ENCODE measurements at regions not wholly inside any gene's neighbourhood (a gene's known extent, or its start where the extent isn't known, plus 50 kb on each side); places are given as distances from the start of the nearest gene placed in this dataset.

DNA sequence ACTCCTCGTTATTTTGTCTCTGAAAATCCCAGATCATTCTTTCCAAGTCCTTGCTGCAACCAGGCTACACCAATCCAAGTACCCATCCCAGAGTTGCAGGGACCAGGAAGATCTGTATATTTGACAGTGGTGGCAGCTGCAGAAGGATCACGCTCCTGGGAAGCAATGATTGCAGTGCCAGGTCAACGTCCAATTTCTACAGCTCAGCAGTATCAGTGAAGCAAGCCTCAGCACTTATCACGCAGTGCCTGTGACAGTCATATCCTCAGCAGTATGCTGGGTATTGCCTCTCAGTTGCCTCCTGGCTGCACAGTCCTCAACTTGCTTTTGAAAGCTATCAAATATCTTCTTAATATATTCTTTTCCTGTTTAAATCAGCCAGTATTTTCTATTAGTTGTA lies 66.7 kb downstream of the BARHL2 start:
- no peak for DNase-seq
- Mint-ChIP-seq H3K4me3 (no peak overlapping the region), H3K27me3 (ENCODE audit: insufficient read depth) (no peaks in the 10 kb centered on the region), H3K27ac (no peak overlapping the region), H3K9me3 (peaks cover 4% of the 10 kb centered on the region), H3K36me3 (ENCODE audit: low read depth) (no peaks in the 10 kb centered on the region), H3K4me1 (ENCODE audit: low read depth) (no peaks in the 10 kb centered on the region)
- TF ChIP-seq, protein P1, sequence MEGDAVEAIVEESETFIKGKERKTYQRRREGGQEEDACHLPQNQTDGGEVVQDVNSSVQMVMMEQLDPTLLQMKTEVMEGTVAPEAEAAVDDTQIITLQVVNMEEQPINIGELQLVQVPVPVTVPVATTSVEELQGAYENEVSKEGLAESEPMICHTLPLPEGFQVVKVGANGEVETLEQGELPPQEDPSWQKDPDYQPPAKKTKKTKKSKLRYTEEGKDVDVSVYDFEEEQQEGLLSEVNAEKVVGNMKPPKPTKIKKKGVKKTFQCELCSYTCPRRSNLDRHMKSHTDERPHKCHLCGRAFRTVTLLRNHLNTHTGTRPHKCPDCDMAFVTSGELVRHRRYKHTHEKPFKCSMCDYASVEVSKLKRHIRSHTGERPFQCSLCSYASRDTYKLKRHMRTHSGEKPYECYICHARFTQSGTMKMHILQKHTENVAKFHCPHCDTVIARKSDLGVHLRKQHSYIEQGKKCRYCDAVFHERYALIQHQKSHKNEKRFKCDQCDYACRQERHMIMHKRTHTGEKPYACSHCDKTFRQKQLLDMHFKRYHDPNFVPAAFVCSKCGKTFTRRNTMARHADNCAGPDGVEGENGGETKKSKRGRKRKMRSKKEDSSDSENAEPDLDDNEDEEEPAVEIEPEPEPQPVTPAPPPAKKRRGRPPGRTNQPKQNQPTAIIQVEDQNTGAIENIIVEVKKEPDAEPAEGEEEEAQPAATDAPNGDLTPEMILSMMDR (IDR thresholded peaks at IDR 0.05), result no peak

DNA sequence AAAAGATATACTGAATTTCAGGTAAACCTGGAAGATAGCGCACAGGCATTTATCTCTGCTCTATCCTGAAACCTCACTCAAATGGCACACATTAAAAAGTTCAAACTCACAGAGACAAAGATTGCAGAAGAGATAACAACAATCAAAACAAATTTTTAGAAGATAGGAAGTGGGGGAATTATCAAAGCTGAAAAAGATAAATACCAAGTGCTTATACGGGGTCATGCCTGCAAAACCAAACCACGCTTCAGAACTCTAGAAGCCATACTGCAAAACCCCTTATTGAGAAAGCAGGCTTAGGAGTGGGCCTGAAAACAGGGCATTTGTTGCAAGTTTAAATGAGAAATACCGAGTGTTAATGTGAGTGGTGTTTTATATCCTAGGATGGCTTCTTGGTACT lies 76.8 kb downstream of the BARHL2 start:
- peaks cover 32% of the 10 kb centered on the region for H3K9me3 Mint-ChIP-seq
- DNase-seq, result no peak
- no peaks in the 10 kb centered on the region for H3K4me1 Mint-ChIP-seq (ENCODE audit: low read depth)
- H3K27ac Mint-ChIP-seq, result no peak overlapping the region
- TF ChIP-seq, protein P1 (IDR thresholded peaks at IDR 0.05), result no peak
- H3K36me3 Mint-ChIP-seq (ENCODE audit: low read depth), result no peaks in the 10 kb centered on the region
- H3K27me3 Mint-ChIP-seq (ENCODE audit: insufficient read depth), result no peaks in the 10 kb centered on the region
- H3K4me3 Mint-ChIP-seq, result no peak overlapping the region

DNA sequence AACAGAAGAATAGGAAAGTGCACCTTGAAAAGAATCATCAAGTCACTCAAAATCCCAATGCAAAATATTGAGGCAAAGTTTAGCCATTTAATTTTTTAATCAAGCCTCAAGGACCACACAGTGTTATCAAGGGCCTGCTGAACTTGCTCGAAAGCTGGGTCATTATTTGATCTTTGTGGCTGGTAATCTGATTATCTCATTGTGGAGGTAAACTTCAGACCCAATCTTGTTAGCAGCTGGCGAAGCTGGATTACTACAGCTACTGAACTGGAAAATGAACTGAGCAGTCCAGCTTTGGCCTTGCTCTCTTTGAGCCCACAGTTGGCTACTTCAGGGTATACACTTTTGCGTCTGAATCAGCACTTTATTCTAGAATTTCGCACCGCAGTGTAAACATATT lies 94.4 kb downstream of the BARHL2 start:
- no peaks in the 10 kb centered on the region; the same call in 1 of the 2 replicates for H3K36me3 Mint-ChIP-seq (ENCODE audit: low read depth)
- TF ChIP-seq, protein P1 (IDR thresholded peaks at IDR 0.05), result no peak
- H3K9me3 Mint-ChIP-seq, result peaks cover 37% of the 10 kb centered on the region
- H3K4me1 Mint-ChIP-seq (ENCODE audit: low read depth), result no peaks in the 10 kb centered on the region
- no peak overlapping the region for H3K4me3 Mint-ChIP-seq
- H3K27ac Mint-ChIP-seq, result no peak overlapping the region
- DNase-seq, result no peak
- H3K27me3 Mint-ChIP-seq (ENCODE audit: insufficient read depth), result no peaks in the 10 kb centered on the region

DNA sequence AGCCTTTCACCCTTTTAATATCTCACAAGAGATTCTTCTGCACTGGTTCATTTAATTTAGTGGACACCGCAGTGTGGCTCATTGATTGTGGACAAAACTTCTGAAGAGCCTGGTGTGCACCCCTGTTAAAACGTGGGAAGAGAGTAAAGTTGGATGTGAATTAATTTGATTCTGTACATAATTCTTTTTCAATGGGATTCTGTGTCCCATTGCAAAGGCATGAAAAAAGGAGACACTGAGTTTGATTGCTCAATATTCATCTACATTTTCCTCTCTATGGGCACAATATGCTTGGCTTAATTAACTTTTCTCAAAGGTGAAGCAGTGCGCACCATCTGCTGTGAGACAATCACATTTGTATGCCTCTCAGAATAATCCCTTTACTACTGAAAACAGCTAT lies 95.1 kb downstream of the BARHL2 start:
- Mint-ChIP-seq H3K27me3 (ENCODE audit: insufficient read depth) (no peaks in the 10 kb centered on the region), H3K4me3 (no peak overlapping the region), H3K27ac (no peak overlapping the region), H3K9me3 (peaks cover 36% of the 10 kb centered on the region), H3K4me1 (ENCODE audit: low read depth) (no peaks in the 10 kb centered on the region), H3K36me3 (ENCODE audit: low read depth) (no peaks in the 10 kb centered on the region; the same call in 1 of the 2 replicates)
- TF ChIP-seq, protein P1 (IDR thresholded peaks at IDR 0.05), result no peak
- DNase-seq, result no peak

DNA sequence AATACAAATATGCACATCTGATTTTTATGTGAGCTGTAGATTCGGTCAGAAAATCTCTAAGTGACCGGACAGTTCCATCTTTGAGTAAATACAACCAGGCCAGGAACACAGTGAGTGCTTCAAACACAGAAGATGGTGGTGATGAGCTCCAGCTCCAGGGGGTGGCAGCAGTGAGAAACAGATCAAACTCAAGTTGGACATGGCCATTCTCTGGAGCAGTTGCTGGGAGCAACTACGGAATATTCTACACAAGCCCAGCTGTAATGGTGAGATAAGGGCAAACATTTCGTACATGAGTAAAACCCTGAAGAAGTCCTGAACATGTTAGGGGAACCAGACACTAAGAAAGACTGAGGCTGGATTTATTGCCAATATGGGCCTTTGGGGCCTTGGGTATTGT lies 100.7 kb downstream of the BARHL2 start:
- Mint-ChIP-seq H3K4me1 (ENCODE audit: low read depth) (no peaks in the 10 kb centered on the region), H3K4me3 (no peak overlapping the region), H3K36me3 (ENCODE audit: low read depth) (no peaks in the 10 kb centered on the region; the same call in 1 of the 2 replicates), H3K9me3 (peaks cover 55% of the 10 kb centered on the region), H3K27me3 (ENCODE audit: insufficient read depth) (no peaks in the 10 kb centered on the region), H3K27ac (no peak overlapping the region)
- no peak for DNase-seq
- TF ChIP-seq, protein P1 (IDR thresholded peaks at IDR 0.05), result no peak

DNA sequence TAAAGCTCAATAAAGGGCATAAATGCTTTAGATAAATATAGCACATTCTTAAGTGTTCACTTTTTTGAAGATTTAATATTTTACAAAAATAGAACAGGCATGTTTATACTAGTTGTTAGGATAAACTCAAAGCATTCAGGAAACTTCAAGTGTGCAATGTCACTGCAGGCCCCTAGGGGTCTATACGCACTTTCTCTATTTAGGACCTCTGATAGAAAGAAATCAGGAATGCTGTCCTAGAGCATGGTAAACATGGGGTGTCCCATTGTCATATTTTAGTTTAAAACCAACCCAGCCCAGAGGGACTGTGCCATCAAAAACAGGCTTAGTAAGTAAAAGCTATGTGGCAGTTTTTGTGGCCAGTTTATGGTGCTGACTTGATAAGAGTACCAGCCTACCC lies 102.2 kb downstream of the BARHL2 start:
- Mint-ChIP-seq H3K27me3 (ENCODE audit: insufficient read depth) (no peaks in the 10 kb centered on the region), H3K27ac (no peak overlapping the region), H3K9me3 (peaks cover 42% of the 10 kb centered on the region), H3K4me3 (no peak overlapping the region), H3K4me1 (ENCODE audit: low read depth) (no peaks in the 10 kb centered on the region), H3K36me3 (ENCODE audit: low read depth) (no peaks in the 10 kb centered on the region; the same call in 1 of the 2 replicates)
- TF ChIP-seq, protein P1 (IDR thresholded peaks at IDR 0.05), result peak; percentile 54
- no peak for DNase-seq

Data from HFFc6 (cell line).